RWPE2 (cell line): ENCODE measurements at regions not wholly inside any gene's neighbourhood (a gene's known extent, or its start where the extent isn't known, plus 50 kb on each side); places are given as distances from the start of the nearest gene placed in this dataset.

Experiments
- ATAC-seq: fragments of 200-7000 bp; cut with Tn5 transposase; 3 replicates; pipeline ENCODE4 v1.9.1; 2021; ENCODE audit warnings: low read depth
- DNase-seq: peaks from one replicate; pipeline ENCODE4 v3.0.0-alpha.2; 2020; ENCODE audit warnings: low spot score
- H3K27ac ChIP-seq: fragments of 450-650 bp; 2 replicates; pipeline ENCODE4 v1.5.1; 2017; ENCODE audit warnings: mild to moderate bottlenecking; ENCODE audit not compliant: poor library complexity, severe bottlenecking
- H3K27me3 ChIP-seq: fragments of 250-450 bp; sonication (Bioruptor Pico); 2 replicates; pipeline ENCODE4 v1.5.1; 2021; ENCODE audit warnings: mild to moderate bottlenecking, moderate library complexity; ENCODE audit not compliant: insufficient read depth, poor library complexity, severe bottlenecking
- H3K36me3 ChIP-seq: fragments of 250-450 bp; sonication (Bioruptor Pico); 2 replicates; pipeline ENCODE4 v1.5.1; 2020; ENCODE audit warnings: low read depth, mild to moderate bottlenecking, moderate library complexity
- H3K4me1 ChIP-seq: fragments of 250-450 bp; sonication (Bioruptor Pico); 2 replicates; pipeline ENCODE4 v1.5.1; 2021; ENCODE audit warnings: mild to moderate bottlenecking, moderate library complexity; ENCODE audit not compliant: insufficient read depth, poor library complexity, severe bottlenecking
- H3K4me3 ChIP-seq: fragments of 250-450 bp; sonication (Bioruptor Pico); 2 replicates; pipeline ENCODE4 v1.5.1; 2021; ENCODE audit warnings: mild to moderate bottlenecking, moderate library complexity; ENCODE audit not compliant: severe bottlenecking
- H3K9me3 ChIP-seq: fragments of 250-450 bp; sonication (Bioruptor Pico); 2 replicates; pipeline ENCODE4 v1.5.1; 2021; ENCODE audit warnings: mild to moderate bottlenecking, moderate library complexity; ENCODE audit not compliant: severe bottlenecking
- TF ChIP-seq, protein P1 (sequence below): fragments of 450-650 bp; IDR thresholded peaks from one replicate; pipeline ENCODE4 v1.5.1; 2017; ENCODE audit warnings: mild to moderate bottlenecking, moderate library complexity; ENCODE audit not compliant: poor library complexity, severe bottlenecking

DNA sequence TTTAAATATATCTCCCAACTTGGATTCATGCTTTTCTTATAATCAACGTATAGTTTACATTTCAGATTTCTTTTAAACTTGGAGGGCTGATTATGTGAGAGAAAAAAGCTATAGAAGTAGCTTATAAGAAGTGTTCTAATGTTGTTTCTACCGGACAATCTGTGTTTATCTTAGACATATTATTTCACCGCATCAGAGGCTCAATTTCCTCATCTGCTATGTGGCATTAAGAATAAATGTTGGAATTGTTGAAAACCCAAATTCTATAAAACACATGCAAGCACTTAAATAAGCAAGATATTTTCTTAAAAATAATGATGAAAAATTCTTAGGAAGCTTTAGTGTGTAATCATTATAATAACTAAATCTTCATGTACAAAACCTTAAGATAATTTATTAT is 407.9 kb downstream of the HRH4 start:
- H3K27ac ChIP-seq = no peak overlapping the region
- TF ChIP-seq, protein P1, sequence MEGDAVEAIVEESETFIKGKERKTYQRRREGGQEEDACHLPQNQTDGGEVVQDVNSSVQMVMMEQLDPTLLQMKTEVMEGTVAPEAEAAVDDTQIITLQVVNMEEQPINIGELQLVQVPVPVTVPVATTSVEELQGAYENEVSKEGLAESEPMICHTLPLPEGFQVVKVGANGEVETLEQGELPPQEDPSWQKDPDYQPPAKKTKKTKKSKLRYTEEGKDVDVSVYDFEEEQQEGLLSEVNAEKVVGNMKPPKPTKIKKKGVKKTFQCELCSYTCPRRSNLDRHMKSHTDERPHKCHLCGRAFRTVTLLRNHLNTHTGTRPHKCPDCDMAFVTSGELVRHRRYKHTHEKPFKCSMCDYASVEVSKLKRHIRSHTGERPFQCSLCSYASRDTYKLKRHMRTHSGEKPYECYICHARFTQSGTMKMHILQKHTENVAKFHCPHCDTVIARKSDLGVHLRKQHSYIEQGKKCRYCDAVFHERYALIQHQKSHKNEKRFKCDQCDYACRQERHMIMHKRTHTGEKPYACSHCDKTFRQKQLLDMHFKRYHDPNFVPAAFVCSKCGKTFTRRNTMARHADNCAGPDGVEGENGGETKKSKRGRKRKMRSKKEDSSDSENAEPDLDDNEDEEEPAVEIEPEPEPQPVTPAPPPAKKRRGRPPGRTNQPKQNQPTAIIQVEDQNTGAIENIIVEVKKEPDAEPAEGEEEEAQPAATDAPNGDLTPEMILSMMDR = no peak
- no peaks in the 10 kb centered on the region for H3K9me3 ChIP-seq
- no peaks in the 10 kb centered on the region for H3K4me1 ChIP-seq
- ATAC-seq (no peak), DNase-seq (no peak)
- H3K27me3 ChIP-seq = no peaks in the 10 kb centered on the region
- H3K4me3 ChIP-seq = no peak overlapping the region
- no peaks in the 10 kb centered on the region for H3K36me3 ChIP-seq

DNA sequence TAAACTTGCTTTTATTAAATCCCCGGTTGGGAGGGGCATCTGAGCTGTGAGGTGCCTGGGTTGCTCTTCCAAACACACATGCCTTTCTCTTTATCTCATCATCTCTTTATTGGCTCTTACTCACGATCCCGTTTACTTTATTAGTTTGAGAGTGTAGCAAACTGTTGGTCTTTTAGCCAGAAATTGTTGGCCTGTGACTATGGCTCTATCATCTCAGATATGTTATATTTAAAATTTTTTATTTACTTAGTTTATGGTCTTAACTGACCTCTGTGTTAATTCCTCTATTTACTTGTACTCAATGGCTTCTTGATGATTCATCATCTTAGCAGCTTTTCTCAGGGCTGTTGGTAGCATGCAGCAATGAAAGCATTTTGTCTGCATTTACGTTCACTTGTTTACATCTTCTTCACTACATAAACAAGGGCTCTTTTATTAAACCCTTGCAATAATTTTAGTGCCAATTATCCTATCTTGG is 408.4 kb downstream of the HRH4 start:
- no peaks in the 10 kb centered on the region for H3K36me3 ChIP-seq
- no peak for DNase-seq
- H3K9me3 ChIP-seq = no peaks in the 10 kb centered on the region
- H3K27me3 ChIP-seq = no peaks in the 10 kb centered on the region
- TF ChIP-seq, protein P1 = no peak
- no peak overlapping the region for H3K4me3 ChIP-seq
- no peak overlapping the region for H3K27ac ChIP-seq
- ATAC-seq = no peak
- no peaks in the 10 kb centered on the region for H3K4me1 ChIP-seq

DNA sequence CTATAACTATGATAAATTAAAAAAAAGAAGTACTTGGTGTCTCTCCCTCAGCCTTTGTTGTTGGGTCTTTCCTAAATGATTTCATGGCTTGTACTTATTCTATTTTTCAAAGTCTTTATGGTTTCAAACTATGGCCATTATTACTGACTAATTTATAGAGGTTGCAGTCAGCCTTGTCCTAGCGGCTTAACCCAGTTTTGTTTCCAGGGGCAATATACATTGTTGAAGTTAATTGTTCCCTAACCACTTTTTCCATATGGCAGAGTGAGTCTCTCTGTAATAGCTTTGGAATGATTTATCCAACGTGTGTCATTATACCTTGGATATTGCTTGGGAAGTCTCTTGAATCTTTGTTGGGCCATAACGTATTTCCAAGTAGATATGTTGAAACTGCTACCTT is 408.8 kb downstream of the HRH4 start:
- ATAC-seq (no peak), DNase-seq (no peak)
- H3K36me3 ChIP-seq = no peaks in the 10 kb centered on the region
- H3K27ac ChIP-seq = no peak overlapping the region
- H3K4me1 ChIP-seq = no peaks in the 10 kb centered on the region
- no peaks in the 10 kb centered on the region for H3K27me3 ChIP-seq
- no peaks in the 10 kb centered on the region for H3K9me3 ChIP-seq
- TF ChIP-seq, protein P1 = no peak
- H3K4me3 ChIP-seq = no peak overlapping the region

DNA sequence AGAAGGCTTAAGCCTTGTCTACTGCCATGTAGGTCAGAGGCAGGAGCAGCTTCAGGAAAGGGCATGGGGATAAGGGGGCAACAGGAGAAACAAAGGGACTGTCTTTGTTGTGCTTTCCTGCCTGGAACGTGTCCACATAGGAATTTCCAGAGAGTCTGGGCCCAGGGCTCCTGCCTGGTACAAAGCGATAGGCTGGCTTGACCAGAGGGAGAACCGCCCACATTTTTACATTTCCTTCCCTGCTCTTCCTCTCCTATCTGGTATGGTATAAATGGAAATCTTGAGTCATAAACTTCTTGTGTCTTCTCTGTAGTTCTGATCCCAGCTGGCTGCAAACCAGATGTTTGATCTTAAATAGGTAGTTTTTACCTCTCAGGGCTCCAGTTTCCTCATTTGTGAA is 414.8 kb downstream of the HRH4 start:
- Histone ChIP-seq H3K27me3 (no peaks in the 10 kb centered on the region), H3K36me3 (no peaks in the 10 kb centered on the region), H3K4me1 (no peaks in the 10 kb centered on the region), H3K27ac (no peak overlapping the region), H3K9me3 (no peaks in the 10 kb centered on the region), H3K4me3 (no peak overlapping the region)
- TF ChIP-seq, protein P1 = no peak
- no peak for ATAC-seq
- no peak for DNase-seq

DNA sequence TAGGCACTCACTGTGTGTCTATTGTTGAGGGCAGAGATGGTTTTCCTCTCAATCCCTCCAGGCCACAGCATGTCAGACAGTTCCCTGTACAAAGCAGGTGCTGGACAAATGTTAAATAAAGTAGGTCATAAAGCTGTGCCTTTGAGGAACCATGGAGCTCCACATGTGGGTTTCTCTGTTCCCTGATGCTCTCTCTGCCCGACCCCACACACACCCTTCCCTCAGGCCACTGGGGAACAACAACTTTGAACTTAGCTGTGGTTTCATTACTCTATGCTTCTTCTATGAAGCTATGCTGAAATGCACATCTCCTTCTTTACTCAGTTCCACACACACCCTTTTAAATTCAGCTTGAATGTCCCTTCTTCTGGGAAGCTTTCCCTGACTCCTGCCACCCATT is 415.3 kb downstream of the HRH4 start:
- DNase-seq = no peak
- H3K4me3 ChIP-seq = no peak overlapping the region
- ATAC-seq = no peak
- TF ChIP-seq, protein P1 = no peak
- no peaks in the 10 kb centered on the region for H3K27me3 ChIP-seq
- H3K4me1 ChIP-seq = no peaks in the 10 kb centered on the region
- no peaks in the 10 kb centered on the region for H3K36me3 ChIP-seq
- H3K27ac ChIP-seq = no peak overlapping the region
- H3K9me3 ChIP-seq = no peaks in the 10 kb centered on the region
